ENCODE measurements at regions not wholly inside any gene's neighbourhood (a gene's known extent, or its start where the extent isn't known, plus 50 kb on each side); places are given as distances from the start of the nearest gene placed in this dataset.

DNA sequence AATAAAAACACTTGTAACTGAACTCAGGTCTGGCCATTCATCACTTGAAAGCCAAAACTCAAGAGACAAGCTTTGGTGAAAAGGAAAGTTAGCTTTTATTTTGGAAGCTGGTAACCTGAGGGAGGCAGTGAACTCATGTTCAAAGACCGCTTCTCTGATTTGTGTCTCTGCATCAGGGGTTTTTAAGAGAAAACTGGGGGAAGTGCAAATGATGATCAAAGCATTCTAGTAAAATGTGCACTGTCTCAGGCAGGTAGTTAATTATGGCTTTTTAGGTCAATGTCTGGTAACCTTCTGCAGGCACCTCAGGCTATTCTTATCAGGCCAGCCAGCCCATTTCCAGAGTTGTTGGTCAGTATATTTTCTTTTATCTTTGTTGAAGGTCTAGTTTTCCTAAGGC lies 162.2 kb downstream of the SYT10 start:
- TF ChIP-seq, protein P1, sequence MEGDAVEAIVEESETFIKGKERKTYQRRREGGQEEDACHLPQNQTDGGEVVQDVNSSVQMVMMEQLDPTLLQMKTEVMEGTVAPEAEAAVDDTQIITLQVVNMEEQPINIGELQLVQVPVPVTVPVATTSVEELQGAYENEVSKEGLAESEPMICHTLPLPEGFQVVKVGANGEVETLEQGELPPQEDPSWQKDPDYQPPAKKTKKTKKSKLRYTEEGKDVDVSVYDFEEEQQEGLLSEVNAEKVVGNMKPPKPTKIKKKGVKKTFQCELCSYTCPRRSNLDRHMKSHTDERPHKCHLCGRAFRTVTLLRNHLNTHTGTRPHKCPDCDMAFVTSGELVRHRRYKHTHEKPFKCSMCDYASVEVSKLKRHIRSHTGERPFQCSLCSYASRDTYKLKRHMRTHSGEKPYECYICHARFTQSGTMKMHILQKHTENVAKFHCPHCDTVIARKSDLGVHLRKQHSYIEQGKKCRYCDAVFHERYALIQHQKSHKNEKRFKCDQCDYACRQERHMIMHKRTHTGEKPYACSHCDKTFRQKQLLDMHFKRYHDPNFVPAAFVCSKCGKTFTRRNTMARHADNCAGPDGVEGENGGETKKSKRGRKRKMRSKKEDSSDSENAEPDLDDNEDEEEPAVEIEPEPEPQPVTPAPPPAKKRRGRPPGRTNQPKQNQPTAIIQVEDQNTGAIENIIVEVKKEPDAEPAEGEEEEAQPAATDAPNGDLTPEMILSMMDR (IDR thresholded peaks at IDR 0.05; ENCODE audit: low read depth, low read length), result no peak
- no peak for TF ChIP-seq POLR2A (IDR thresholded peaks at IDR 0.05; ENCODE audit: extremely low read depth, insufficient read length)

Data from NB4 (cell line).